ENCODE measurements at regions not wholly inside any gene's neighbourhood (a gene's known extent, or its start where the extent isn't known, plus 50 kb on each side); places are given as distances from the start of the nearest gene placed in this dataset.

DNA sequence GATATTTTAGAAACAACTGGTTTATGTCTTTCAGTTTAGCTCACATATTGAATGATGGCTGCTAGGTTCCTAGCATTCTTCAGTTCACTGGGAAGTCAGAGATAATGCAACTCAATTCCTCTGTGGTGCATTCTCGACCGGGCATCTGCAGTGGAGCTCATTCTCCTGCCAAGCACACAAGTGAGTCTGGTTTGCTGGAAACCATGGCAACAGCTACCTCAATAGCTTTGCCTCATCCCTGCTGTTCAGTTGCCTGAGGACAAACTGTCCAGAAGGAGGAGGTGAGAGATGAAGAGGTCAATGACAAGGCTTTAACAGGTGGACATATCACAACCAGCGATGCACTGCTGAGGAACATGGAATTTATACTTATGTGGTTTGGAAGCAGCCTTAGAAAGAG, 816.9 kb downstream of the AACS start:
- no peak for TF ChIP-seq POLR2AphosphoS5 (IDR thresholded peaks at IDR 0.05; ENCODE audit: low read depth)
- TF ChIP-seq SPI1 (IDR thresholded peaks at IDR 0.05; ENCODE audit: borderline replicate concordance, low read depth), result no peak
- TF ChIP-seq, protein P1, sequence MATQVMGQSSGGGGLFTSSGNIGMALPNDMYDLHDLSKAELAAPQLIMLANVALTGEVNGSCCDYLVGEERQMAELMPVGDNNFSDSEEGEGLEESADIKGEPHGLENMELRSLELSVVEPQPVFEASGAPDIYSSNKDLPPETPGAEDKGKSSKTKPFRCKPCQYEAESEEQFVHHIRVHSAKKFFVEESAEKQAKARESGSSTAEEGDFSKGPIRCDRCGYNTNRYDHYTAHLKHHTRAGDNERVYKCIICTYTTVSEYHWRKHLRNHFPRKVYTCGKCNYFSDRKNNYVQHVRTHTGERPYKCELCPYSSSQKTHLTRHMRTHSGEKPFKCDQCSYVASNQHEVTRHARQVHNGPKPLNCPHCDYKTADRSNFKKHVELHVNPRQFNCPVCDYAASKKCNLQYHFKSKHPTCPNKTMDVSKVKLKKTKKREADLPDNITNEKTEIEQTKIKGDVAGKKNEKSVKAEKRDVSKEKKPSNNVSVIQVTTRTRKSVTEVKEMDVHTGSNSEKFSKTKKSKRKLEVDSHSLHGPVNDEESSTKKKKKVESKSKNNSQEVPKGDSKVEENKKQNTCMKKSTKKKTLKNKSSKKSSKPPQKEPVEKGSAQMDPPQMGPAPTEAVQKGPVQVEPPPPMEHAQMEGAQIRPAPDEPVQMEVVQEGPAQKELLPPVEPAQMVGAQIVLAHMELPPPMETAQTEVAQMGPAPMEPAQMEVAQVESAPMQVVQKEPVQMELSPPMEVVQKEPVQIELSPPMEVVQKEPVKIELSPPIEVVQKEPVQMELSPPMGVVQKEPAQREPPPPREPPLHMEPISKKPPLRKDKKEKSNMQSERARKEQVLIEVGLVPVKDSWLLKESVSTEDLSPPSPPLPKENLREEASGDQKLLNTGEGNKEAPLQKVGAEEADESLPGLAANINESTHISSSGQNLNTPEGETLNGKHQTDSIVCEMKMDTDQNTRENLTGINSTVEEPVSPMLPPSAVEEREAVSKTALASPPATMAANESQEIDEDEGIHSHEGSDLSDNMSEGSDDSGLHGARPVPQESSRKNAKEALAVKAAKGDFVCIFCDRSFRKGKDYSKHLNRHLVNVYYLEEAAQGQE (IDR thresholded peaks at IDR 0.05; ENCODE audit: insufficient replicate concordance, low read depth), result no peak
- no peak for TF ChIP-seq GABPA (IDR thresholded peaks at IDR 0.05; ENCODE audit: low read depth)
- TF ChIP-seq, protein P2, sequence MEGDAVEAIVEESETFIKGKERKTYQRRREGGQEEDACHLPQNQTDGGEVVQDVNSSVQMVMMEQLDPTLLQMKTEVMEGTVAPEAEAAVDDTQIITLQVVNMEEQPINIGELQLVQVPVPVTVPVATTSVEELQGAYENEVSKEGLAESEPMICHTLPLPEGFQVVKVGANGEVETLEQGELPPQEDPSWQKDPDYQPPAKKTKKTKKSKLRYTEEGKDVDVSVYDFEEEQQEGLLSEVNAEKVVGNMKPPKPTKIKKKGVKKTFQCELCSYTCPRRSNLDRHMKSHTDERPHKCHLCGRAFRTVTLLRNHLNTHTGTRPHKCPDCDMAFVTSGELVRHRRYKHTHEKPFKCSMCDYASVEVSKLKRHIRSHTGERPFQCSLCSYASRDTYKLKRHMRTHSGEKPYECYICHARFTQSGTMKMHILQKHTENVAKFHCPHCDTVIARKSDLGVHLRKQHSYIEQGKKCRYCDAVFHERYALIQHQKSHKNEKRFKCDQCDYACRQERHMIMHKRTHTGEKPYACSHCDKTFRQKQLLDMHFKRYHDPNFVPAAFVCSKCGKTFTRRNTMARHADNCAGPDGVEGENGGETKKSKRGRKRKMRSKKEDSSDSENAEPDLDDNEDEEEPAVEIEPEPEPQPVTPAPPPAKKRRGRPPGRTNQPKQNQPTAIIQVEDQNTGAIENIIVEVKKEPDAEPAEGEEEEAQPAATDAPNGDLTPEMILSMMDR (IDR thresholded peaks at IDR 0.05; ENCODE audit: insufficient read depth, low read length), result no peak
- Histone ChIP-seq H3K27me3 (ENCODE audit: insufficient read depth, poor library complexity, severe bottlenecking) (no peaks in the 10 kb centered on the region), H3K4me3 (replicated peaks; ENCODE audit: insufficient read depth, low read length) (no peak overlapping the region), H3K27ac (replicated peaks) (no peak overlapping the region)
- DNase-seq (ENCODE audit: low read depth in 1 of 2, low spot score in 1 of 2), result no peak

DNA sequence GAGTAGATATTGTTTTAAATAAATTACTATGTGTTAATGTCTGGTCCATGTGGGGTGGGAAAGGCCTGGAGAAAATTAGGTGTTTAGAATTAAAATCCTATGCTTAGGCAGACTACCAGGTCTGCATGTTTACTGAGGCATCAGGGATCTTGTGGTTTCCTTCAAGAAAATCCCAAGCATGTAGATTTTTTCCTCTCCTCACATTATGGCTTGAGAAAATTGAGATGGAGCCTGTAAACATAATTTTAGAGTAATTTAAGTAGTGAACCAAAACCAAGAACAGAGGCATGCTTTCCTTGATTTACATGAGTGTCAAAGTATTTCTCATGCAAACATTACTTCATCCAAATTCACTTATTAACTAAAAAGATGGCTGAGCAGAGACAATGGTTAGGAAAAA, 823.7 kb downstream of the AACS start:
- TF ChIP-seq, protein P2 (IDR thresholded peaks at IDR 0.05; ENCODE audit: insufficient read depth, low read length), result no peak
- H3K27ac ChIP-seq (replicated peaks), result no peak overlapping the region
- DNase-seq (ENCODE audit: low read depth in 1 of 2, low spot score in 1 of 2), result no peak

DNA sequence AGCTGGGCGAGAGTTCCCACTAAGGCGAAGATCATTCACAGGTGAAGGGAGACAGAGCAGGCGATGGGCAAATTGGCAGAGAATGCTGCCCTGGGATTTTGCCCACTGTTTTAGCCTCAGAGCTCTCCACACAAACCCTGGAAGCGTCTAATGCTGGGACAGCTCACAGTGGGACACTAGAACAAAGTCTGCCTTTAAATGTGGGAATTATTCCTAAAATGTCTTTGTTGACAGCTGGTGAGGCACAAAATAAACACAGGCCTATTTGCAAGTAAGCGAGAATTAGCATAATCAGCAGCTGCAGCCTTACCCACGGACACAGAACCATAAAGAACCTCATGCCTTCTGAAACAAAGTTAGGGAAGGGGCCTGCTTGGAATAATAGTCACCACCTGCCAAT, 824.5 kb downstream of the AACS start:
- no peak for DNase-seq (ENCODE audit: low read depth in 1 of 2, low spot score in 1 of 2)
- TF ChIP-seq, protein P1 (IDR thresholded peaks at IDR 0.05; ENCODE audit: insufficient replicate concordance, low read depth), result no peak
- TF ChIP-seq SPI1 (IDR thresholded peaks at IDR 0.05; ENCODE audit: borderline replicate concordance, low read depth), result no peak
- TF ChIP-seq, protein P2 (IDR thresholded peaks at IDR 0.05; ENCODE audit: insufficient read depth, low read length), result no peak
- Histone ChIP-seq H3K27me3 (ENCODE audit: insufficient read depth, poor library complexity, severe bottlenecking) (no peaks in the 10 kb centered on the region), H3K4me3 (replicated peaks; ENCODE audit: insufficient read depth, low read length) (no peak overlapping the region), H3K27ac (replicated peaks) (no peak overlapping the region)

More for the DNA sequence above, 823.7 kb downstream of the AACS start:
- no peaks in the 10 kb centered on the region for H3K27me3 ChIP-seq (ENCODE audit: insufficient read depth, poor library complexity, severe bottlenecking)
- H3K4me3 ChIP-seq (replicated peaks; ENCODE audit: insufficient read depth, low read length), result no peak overlapping the region

DNA sequence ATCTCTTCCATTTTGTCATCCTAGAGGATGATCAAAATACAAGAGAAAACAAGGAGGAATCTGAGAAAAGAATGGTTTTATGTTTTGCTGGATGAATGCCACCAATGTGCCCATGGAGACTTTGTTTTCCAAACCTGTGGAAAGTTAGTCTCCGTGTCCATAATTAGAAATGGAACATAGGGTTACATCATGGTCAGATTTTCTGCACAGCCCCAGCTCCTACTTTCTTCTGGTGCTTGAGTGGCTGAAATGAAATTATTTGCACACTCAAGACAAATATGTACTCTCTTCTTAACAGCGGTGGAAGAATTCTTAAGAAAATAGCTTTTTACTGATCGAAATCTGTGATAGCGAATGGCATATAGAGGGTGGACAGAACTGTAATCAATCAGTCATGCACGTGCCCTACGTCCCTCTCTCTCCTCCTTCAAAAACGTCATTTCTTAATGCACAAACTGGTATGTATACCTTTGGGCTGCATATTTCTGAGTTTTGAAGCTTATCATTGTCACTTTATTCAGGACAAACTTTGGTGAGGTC, 825.2 kb downstream of the AACS start:
- TF ChIP-seq POLR2AphosphoS5 (IDR thresholded peaks at IDR 0.05; ENCODE audit: low read depth) (no peak), GABPA (IDR thresholded peaks at IDR 0.05; ENCODE audit: low read depth) (no peak), SPI1 (IDR thresholded peaks at IDR 0.05; ENCODE audit: borderline replicate concordance, low read depth) (no peak)
- TF ChIP-seq, protein P2 (IDR thresholded peaks at IDR 0.05; ENCODE audit: insufficient read depth, low read length), result no peak
- TF ChIP-seq, protein P1 (IDR thresholded peaks at IDR 0.05; ENCODE audit: insufficient replicate concordance, low read depth), result no peak
- Histone ChIP-seq H3K27ac (replicated peaks) (no peak overlapping the region), H3K27me3 (ENCODE audit: insufficient read depth, poor library complexity, severe bottlenecking) (no peaks in the 10 kb centered on the region), H3K4me3 (replicated peaks; ENCODE audit: insufficient read depth, low read length) (no peak overlapping the region)
- DNase-seq (ENCODE audit: low read depth in 1 of 2, low spot score in 1 of 2), result no peak

Measured in HL-60 (cell line).